ENCODE measurements at regions not wholly inside any gene's neighbourhood (a gene's known extent, or its start where the extent isn't known, plus 50 kb on each side); places are given as distances from the start of the nearest gene placed in this dataset.

DNA sequence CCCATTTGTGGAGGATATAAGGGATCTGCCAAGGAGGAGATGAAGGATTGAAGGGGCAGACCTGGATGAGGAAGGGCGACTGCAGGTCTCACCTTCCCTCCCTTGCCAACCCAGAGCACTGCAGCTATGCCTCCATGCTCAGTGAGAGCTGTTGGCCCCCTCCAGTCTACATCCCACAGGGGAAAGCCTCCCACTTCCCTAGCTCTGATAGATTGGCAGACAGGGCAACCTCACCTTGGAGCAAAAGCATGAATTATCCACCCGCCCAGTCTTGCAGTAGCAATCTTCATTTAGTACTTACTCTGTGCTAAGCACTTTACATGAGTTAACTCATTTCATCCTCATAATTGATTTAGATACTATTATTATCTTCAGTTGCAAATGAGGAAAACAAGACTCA lies 70.4 kb upstream of the SMNDC1 start:
- no peak for DNase-seq (ENCODE audit: low read depth in 2 of 2)

DNA sequence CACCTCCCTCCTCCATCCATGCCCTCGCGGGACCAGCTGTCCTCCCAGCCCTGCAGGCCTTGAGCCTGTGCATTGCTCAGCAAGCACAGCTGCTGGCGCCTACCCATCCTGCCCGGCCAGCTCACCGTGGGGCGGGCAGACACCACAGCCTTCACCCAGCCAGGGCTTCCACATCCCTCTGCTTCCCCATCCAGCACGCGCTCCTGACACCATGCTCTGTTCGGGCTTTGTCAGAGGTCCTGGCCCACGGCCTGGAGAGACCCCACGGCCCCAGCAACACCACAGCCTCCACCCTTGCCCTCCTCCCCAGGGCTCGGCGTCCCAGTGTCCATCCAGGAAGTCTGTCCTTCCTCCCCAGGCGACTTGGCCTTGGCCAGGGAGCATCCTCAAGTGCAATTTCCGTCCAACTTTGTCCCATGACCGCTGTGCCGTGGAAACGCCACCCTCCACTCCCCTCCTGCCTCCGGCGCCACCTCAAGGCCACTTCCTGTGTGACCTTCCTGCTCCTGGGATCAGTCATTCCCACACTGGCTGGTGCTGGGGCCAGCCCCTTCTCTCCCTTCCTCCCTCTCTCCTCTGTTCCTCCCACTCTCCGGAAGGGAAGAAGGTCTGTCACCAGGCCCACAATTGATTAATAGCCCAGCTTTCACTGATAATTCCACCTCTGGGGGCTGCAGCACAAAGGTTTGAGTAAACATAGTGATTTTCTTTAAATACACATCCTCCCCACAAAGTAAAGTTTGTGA lies 71.5 kb upstream of the SMNDC1 start:
- no peak for DNase-seq (ENCODE audit: low read depth in 2 of 2)

- DNase-seq (ENCODE audit: low read depth in 2 of 2), result no peak
These were observed 72.0 kb upstream of the SMNDC1 start for GRCh38 chr10:110376767-110377160.

DNA sequence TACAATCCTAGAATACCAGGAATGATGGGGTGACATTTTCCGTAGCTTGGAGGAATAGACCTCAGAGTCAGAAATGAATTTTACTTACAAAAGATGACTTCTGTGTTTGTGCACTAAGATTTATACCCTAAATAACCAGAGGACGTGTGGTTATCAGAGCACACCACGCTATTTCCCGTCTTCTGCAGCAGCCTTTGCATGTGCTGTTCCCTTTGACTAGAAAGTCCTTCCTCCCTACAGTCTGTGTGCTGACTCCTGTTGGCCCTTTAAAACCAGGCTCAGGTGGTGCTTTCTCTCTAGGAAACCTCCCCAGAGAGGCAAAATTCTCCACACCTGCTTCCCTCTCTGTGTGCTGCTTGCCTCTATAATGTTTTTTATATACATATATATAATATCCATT lies 73.3 kb upstream of the SMNDC1 start:
- DNase-seq (ENCODE audit: low read depth in 2 of 2), result no peak

- DNase-seq (ENCODE audit: low read depth in 2 of 2), result no peak
These were observed 73.9 kb upstream of the SMNDC1 start for GRCh38 chr10:110378533-110379108.

- no peak for DNase-seq (ENCODE audit: low read depth in 2 of 2)
These were observed 75.1 kb upstream of the SMNDC1 start for GRCh38 chr10:110379831-110380230.

DNA sequence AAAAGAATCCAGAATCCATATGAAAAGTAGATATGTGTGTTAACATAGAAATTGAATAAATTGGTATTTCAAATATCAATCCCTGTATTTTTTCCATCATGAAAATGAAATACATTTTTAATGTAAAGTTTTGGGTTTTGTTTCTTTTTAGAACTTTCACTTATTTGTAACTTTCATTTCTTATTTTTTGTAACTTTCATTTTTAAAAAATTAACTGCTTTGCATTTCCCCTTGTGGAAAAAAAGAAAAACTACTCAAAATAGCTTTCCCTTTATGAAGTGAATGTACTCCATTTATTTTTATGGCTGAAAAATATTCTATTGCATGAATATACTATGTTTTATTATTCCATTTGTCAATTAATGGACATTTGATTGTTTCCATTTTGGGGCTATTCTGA lies 75.6 kb upstream of the SMNDC1 start:
- DNase-seq (ENCODE audit: low read depth in 2 of 2), result no peak

DNA sequence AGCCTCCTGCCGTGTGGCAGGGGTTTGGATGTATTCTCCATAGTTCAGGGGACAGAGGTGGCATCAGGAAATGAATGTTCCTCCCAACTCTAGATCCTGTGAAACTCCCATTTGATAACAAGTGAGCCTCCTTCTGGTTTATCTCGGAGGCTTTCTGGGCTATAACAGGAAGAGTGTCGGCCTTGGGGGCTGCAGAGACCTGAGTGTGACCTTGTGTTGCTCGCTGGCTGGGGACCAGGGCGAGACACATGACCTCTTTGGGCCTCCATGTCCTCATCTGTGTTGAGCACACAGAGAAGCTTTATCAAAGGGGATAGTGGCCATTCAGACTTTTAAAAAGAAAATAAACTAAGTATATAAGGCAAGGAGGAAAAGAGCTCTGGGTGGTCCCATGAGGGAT lies 78.0 kb upstream of the SMNDC1 start:
- no peak for DNase-seq (ENCODE audit: low read depth in 2 of 2)

DNA sequence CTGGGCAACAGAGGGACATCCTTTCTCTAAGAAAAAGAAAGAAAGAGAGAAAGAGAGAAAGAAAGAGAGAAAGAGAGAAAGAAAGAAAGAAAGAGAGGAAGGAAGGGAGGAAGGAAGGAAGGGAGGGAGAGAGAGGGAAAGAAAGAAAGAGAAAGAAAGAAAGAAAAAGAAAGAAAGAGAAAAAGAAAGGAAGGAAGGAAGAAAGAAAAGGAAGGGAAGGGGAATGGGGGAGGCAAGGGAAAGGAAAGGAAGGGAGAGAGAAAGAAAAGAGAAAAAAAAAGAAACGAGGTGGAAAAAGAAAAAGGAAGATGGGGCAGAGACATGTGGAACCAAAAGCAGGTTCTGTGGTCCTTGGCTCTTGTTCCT lies 82.9 kb upstream of the SMNDC1 start:
- DNase-seq (ENCODE audit: low read depth in 2 of 2), result no peak

- peak; percentile 27 to 36 for DNase-seq (ENCODE audit: low read depth in 2 of 2)
These were observed 83.4 kb upstream of the SMNDC1 start for GRCh38 chr10:110387983-110388686.

- DNase-seq (ENCODE audit: low read depth in 2 of 2), result no peak
These were observed 84.0 kb upstream of the SMNDC1 start for GRCh38 chr10:110388687-110389052.

DNA sequence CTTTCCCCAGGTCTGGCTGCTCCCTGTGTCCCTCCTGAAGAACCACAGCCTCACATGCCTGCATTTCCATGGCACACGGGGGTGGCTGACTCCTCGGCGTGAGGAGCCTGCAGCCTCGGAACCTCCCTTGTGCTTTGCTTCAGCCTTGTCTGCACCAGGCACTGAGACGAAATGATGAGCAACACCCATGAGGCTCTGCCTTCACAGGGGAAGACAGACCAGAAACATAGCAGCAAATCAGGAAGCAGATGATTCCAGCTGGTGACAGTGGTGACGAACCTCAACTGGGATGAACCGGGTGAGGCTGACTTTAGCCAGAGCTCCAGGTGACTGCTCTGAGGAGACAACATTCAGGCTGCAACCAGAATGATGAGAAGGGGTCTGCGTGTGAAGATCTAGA lies 84.5 kb upstream of the SMNDC1 start:
- no peak for DNase-seq (ENCODE audit: low read depth in 2 of 2)

- no peak for DNase-seq (ENCODE audit: low read depth in 2 of 2)
These were observed 86.8 kb upstream of the SMNDC1 start for GRCh38 chr10:110391541-110391940.

- DNase-seq (ENCODE audit: low read depth in 2 of 2), result no peak
These were observed 87.4 kb upstream of the SMNDC1 start for GRCh38 chr10:110392121-110392520.

GRCh38 chr10:110392868-110393740 lies 88.4 kb upstream of the SMNDC1 start:
- DNase-seq (ENCODE audit: low read depth in 2 of 2), result no peak

GRCh38 chr10:110393866-110394265 lies 89.1 kb upstream of the SMNDC1 start:
- no peak for DNase-seq (ENCODE audit: low read depth in 2 of 2)

- no peak for DNase-seq (ENCODE audit: low read depth in 2 of 2)
These were observed 89.6 kb upstream of the SMNDC1 start for GRCh38 chr10:110394296-110394695.

DNA sequence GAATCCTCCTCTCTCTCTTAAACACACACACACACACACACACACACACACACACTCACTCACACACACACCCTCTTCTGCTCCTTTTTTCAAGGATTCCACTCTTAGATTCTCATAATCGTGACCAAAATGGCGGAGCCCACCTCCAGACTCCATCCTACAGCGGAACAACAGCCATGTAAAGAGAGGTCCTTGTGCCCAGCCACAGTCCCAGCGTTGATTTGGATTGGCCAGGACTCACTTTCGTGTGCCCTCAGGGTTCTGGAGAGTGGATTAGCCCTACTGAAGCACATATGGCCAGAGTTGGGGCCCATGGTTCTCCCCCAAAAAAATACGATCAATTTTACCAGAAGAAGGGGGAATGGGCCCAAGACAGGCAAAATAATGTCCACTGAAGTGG lies 90.2 kb upstream of the SMNDC1 start:
- DNase-seq (ENCODE audit: low read depth in 2 of 2), result no peak

DNA sequence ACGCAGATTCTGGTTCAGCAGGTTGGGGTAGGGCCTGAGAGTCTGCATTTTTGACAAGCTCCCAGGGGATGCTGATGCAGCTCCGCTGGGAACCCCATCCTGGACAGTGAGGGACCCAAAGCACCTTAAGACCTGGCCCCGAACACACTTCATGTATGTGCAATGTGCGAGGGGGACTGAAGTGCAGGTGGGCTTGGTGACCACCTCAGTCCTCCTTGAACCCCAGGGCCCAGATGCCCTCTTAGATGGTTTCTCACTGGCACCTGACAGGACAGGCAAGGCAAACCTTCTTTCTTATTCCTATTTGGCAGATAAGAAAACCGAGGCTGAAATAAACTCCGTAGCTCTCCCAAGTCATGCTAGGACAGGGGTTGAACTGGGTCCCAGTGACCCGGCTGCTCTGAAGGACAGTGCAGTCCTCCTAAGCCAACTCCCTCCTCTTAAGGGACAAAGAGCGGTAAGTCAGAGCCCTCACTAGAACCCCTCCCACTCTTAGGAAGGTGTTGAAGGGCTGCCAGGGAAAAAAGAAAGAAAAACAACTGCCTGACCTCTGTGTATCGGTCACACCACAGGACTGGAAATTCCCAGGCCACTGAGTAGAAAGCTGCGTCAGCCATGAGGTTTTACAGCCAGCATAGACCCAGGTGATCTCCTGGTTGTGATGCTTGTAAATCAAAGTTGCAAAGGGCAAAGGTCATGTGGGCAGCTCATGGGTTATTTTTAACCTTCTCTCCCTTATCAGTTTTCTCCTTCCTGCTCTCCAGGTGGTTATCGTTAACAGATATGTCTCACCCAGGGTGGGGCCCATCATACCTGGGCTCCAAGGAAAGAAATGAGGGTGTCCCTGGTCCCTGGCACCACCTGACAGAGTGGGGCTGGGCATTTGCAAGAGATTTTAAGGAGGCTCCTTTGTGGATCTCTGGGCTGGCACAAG lies 90.9 kb upstream of the SMNDC1 start:
- DNase-seq (ENCODE audit: low read depth in 2 of 2), result peak in 1 of 2 donors; percentile 40

- DNase-seq (ENCODE audit: low read depth in 2 of 2), result no peak
These were observed 91.5 kb upstream of the SMNDC1 start for GRCh38 chr10:110396284-110396651.

GRCh38 chr10:110397856-110398255 lies 93.1 kb upstream of the SMNDC1 start:
- DNase-seq (ENCODE audit: low read depth in 2 of 2), result no peak

Data from stimulated activated CD8-positive, alpha-beta memory T cell treated with anti-CD3 and anti-CD28 coated beads, Interleukin-2, amount 100 ng/mL, for 48 hours (primary cell).